ENCODE measurements at regions not wholly inside any gene's neighbourhood (a gene's known extent, or its start where the extent isn't known, plus 50 kb on each side); places are given as distances from the start of the nearest gene placed in this dataset.

DNA sequence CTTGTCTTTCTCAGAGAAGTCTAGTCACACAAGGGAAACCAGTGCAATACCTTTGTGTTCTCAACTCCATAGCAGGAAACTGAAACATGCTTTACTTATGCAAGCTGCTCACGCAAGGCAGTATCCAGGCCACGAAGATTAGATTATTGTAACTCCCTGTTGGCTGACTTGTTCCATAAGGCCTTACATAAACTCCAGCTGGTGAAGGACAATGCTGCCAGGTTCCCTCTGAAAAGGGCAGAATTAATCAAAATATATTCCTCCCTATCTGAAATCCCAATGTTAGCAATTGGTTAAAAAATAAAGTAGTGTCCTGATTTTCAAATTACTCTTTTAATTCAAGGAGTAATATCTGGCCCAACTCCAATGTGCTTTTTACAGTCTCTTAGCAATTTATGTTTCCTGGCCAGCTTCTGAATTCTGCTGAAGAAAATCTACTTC is 966.6 kb downstream of the HACE1 start:
- TF ChIP-seq, protein P1, sequence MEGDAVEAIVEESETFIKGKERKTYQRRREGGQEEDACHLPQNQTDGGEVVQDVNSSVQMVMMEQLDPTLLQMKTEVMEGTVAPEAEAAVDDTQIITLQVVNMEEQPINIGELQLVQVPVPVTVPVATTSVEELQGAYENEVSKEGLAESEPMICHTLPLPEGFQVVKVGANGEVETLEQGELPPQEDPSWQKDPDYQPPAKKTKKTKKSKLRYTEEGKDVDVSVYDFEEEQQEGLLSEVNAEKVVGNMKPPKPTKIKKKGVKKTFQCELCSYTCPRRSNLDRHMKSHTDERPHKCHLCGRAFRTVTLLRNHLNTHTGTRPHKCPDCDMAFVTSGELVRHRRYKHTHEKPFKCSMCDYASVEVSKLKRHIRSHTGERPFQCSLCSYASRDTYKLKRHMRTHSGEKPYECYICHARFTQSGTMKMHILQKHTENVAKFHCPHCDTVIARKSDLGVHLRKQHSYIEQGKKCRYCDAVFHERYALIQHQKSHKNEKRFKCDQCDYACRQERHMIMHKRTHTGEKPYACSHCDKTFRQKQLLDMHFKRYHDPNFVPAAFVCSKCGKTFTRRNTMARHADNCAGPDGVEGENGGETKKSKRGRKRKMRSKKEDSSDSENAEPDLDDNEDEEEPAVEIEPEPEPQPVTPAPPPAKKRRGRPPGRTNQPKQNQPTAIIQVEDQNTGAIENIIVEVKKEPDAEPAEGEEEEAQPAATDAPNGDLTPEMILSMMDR (IDR thresholded peaks at IDR 0.05), result no peak
- no peak for TF ChIP-seq POLR2AphosphoS5 (IDR thresholded peaks at IDR 0.05)
